ENCODE measurements at regions not wholly inside any gene's neighbourhood (a gene's known extent, or its start where the extent isn't known, plus 50 kb on each side); places are given as distances from the start of the nearest gene placed in this dataset.

- peak; percentile 62 to 65 for DNase-seq
Observed at GRCh38 chr12:47408171-47408871, 297.5 kb downstream of the RPAP3 start.

- no peak for DNase-seq
Observed at GRCh38 chr12:47407463-47408129, 298.2 kb downstream of the RPAP3 start.

GRCh38 chr12:47403681-47404080 is 302.1 kb downstream of the RPAP3 start:
- no peak for DNase-seq

- peak; percentile 36 to 76 for DNase-seq
Observed at GRCh38 chr12:47401196-47401595, 304.6 kb downstream of the RPAP3 start.

GRCh38 chr12:47400266-47400665 is 305.6 kb downstream of the RPAP3 start:
- no peak for DNase-seq

- peak; percentile 63 to 78 for DNase-seq
Observed at GRCh38 chr12:47397664-47398281, 308.1 kb downstream of the RPAP3 start.

GRCh38 chr12:47396902-47397663 is 308.7 kb downstream of the RPAP3 start:
- peak in 1 of 2 donors; percentile 45 for DNase-seq

GRCh38 chr12:47394070-47394469 is 311.8 kb downstream of the RPAP3 start:
- no peak for DNase-seq

GRCh38 chr12:47393403-47393790 is 312.4 kb downstream of the RPAP3 start:
- no peak for DNase-seq

- DNase-seq: peak; percentile 82
Observed at GRCh38 chr12:47391566-47391965, 311.8 kb upstream of the AMIGO2 start.

- no peak for DNase-seq
Observed at GRCh38 chr12:47388712-47389111, 309.0 kb upstream of the AMIGO2 start.

- no peak for DNase-seq
Observed at GRCh38 chr12:47387994-47388393, 308.2 kb upstream of the AMIGO2 start.

- no peak for DNase-seq
Observed at GRCh38 chr12:47385653-47386052, 305.9 kb upstream of the AMIGO2 start.

- no peak for DNase-seq
Observed at GRCh38 chr12:47383942-47384341, 304.2 kb upstream of the AMIGO2 start.

GRCh38 chr12:47382305-47382704 is 302.5 kb upstream of the AMIGO2 start:
- no peak for DNase-seq

- no peak for DNase-seq
Observed at GRCh38 chr12:47378907-47379306, 299.1 kb upstream of the AMIGO2 start.

GRCh38 chr12:47378222-47378582 is 298.4 kb upstream of the AMIGO2 start:
- DNase-seq: no peak

- DNase-seq: no peak
Observed at GRCh38 chr12:47377414-47378221, 297.9 kb upstream of the AMIGO2 start.

GRCh38 chr12:47376927-47377326 is 297.2 kb upstream of the AMIGO2 start:
- no peak for DNase-seq

- no peak for DNase-seq
Observed at GRCh38 chr12:47373554-47374150, 293.9 kb upstream of the AMIGO2 start.

- DNase-seq: no peak
Observed at GRCh38 chr12:47370421-47370820, 290.7 kb upstream of the AMIGO2 start.

- DNase-seq: no peak
Observed at GRCh38 chr12:47369085-47369484, 289.3 kb upstream of the AMIGO2 start.
